Keratinocyte (primary cell): ENCODE measurements at regions not wholly inside any gene's neighbourhood (a gene's known extent, or its start where the extent isn't known, plus 50 kb on each side); places are given as distances from the start of the nearest gene placed in this dataset.

Experiments used
- DNase-seq: peaks from one replicate; pipeline ENCODE4 v3.0.0-alpha.2; 2011; ENCODE audit warnings: low read depth, missing footprints, low spot score
- FAIRE-seq: peaks from 2 replicates; lab custom pipeline; 2011; peaks lifted over from hg19 to GRCh38; lab: Jason Lieb, UNC
- H2AFZ ChIP-seq: 2 replicates; pipeline ENCODE4 v1.6.0; 2012; ENCODE audit warnings: low read length, control low read depth, inconsistent platforms; ENCODE audit not compliant: control insufficient read depth
- H3K27ac ChIP-seq: 2 replicates; pipeline ENCODE4 v1.5.1; 2011; ENCODE audit warnings: low read length; ENCODE audit not compliant: control insufficient read depth, insufficient read depth
- H3K27me3 ChIP-seq: 3 replicates; pipeline ENCODE4 v1.6.0; 2011; ENCODE audit warnings: low read length; ENCODE audit not compliant: control insufficient read depth, insufficient read depth; ENCODE audit errors: extremely low read depth
- H3K36me3 ChIP-seq, 2 experiments: 2 replicates in 1 of 2; 3 replicates in 1 of 2; pipeline ENCODE4 v1.5.1; 2011; ENCODE audit warnings: low read length in 2 of 2, mild to moderate bottlenecking in 1 of 2; ENCODE audit not compliant: control insufficient read depth in 2 of 2, insufficient read depth in 2 of 2; ENCODE audit errors: extremely low read depth in 1 of 2
- H3K4me1 ChIP-seq: 3 replicates; pipeline ENCODE4 v1.5.1; 2011; ENCODE audit warnings: low read length; ENCODE audit not compliant: control insufficient read depth, insufficient read depth; ENCODE audit errors: extremely low read depth
- H3K4me2 ChIP-seq: 3 replicates; pipeline ENCODE4 v1.6.0; 2011; ENCODE audit warnings: low read depth, low read length; ENCODE audit not compliant: control insufficient read depth, insufficient read depth; ENCODE audit errors: extremely low read depth
- H3K4me3 ChIP-seq, 3 experiments: fragments of 200-600 bp in 1 of 3; sonication (generic) in 1 of 3; 2 replicates in 2 of 3; 3 replicates in 1 of 3; pipeline ENCODE4 v1.5.1; 2011 to 2016; ENCODE audit warnings: low read length in 3 of 3, mild to moderate bottlenecking in 3 of 3, control low read depth in 2 of 3, inconsistent platforms in 1 of 3, low read depth in 1 of 3, mixed read lengths in 1 of 3, mixed run types in 1 of 3, moderate library complexity in 1 of 3; ENCODE audit not compliant: control insufficient read depth in 2 of 3, insufficient read depth in 2 of 3; ENCODE audit errors: extremely low read depth in 1 of 3
- H3K79me2 ChIP-seq: 2 replicates; pipeline ENCODE4 v1.6.0; 2012; ENCODE audit warnings: low read length; ENCODE audit not compliant: control insufficient read depth, insufficient read depth
- H3K9ac ChIP-seq: 3 replicates; pipeline ENCODE4 v1.6.0; 2011; ENCODE audit warnings: low read length; ENCODE audit not compliant: control insufficient read depth, insufficient read depth; ENCODE audit errors: extremely low read depth
- H3K9me1 ChIP-seq: 3 replicates; pipeline ENCODE4 v1.6.0; 2011; ENCODE audit warnings: low read length; ENCODE audit not compliant: control insufficient read depth, insufficient read depth; ENCODE audit errors: extremely low read depth
- H3K9me3 ChIP-seq: 2 replicates; pipeline ENCODE4 v1.5.1; 2012; ENCODE audit warnings: low read depth, low read length; ENCODE audit not compliant: control insufficient read depth
- H4K20me1 ChIP-seq: 3 replicates; pipeline ENCODE4 v1.6.0; 2011; ENCODE audit warnings: low read length; ENCODE audit not compliant: control insufficient read depth, insufficient read depth; ENCODE audit errors: extremely low read depth
- CTCF ChIP-seq, 3 experiments: IDR thresholded peaks in 1 of 3; conservative IDR thresholded peaks in 1 of 3; optimal IDR thresholded peaks in 1 of 3; 2 replicates in 2 of 3; 3 replicates in 1 of 3; pipeline versions ENCODE3 to v1.5.1; 2011; ENCODE audit warnings: low read length in 3 of 3, mild to moderate bottlenecking in 3 of 3, moderate library complexity in 2 of 3, control low read depth in 1 of 3, inconsistent platforms in 1 of 3; ENCODE audit not compliant: insufficient read depth in 2 of 3; ENCODE audit errors: extremely low read depth in 1 of 3
- EZH2 ChIP-seq: IDR thresholded peaks from one replicate; pipeline ENCODE4 v1.6.1; 2012; ENCODE audit warnings: inconsistent platforms, mild to moderate bottlenecking, low read length, moderate library complexity
- dilution Hi-C: fragments of 300-500 bp; cut with MboI; formaldehyde crosslinking; loops from one replicate; pipeline ENCODE4 v1.7.0; 2020; ENCODE audit warnings: low sequenced_read_pairs; ENCODE audit not compliant: extremely low pct_ligation_motif_present

- Histone ChIP-seq H2AFZ (no peak overlapping the region), H3K27me3 (no peaks in the 10 kb centered on the region), H3K79me2 (no peaks in the 10 kb centered on the region), H3K9me3 (no peaks in the 10 kb centered on the region), H3K27ac (no peak overlapping the region), H3K4me2 (no peak overlapping the region), H3K36me3 (no peaks in the 10 kb centered on the region), H3K9me1 (no peaks in the 10 kb centered on the region), H3K4me3 (no peak overlapping the region), H4K20me1 (no peaks in the 10 kb centered on the region), H3K4me1 (no peaks in the 10 kb centered on the region), H3K9ac (no peak overlapping the region)
- no peak for FAIRE-seq
- TF ChIP-seq EZH2 (no peak), CTCF (optimal IDR thresholded peaks at IDR 0.05 in 1 of 3, IDR thresholded peaks at IDR 0.05 in 1 of 3, conservative IDR thresholded peaks at IDR 0.05 in 1 of 3; ENCODE audit: extremely low read depth in 1 of 3, insufficient read depth in 2 of 3, low read length in 3 of 3) (no peak)
- dilution Hi-C loops: no loop called here
- no peak for DNase-seq
Measured at GRCh38 chr2:10183146-10183675, 60.7 kb downstream of the RRM2 start.

GRCh38 chr2:10184421-10184820 is 61.9 kb downstream of the RRM2 start:
- Histone ChIP-seq H3K4me3 (no peak overlapping the region), H3K36me3 (no peaks in the 10 kb centered on the region), H3K9ac (no peak overlapping the region), H3K4me2 (no peak overlapping the region), H3K79me2 (no peaks in the 10 kb centered on the region), H3K4me1 (no peaks in the 10 kb centered on the region), H3K9me3 (no peaks in the 10 kb centered on the region), H3K27ac (no peak overlapping the region), H4K20me1 (no peaks in the 10 kb centered on the region), H3K9me1 (no peaks in the 10 kb centered on the region), H2AFZ (no peak overlapping the region), H3K27me3 (no peaks in the 10 kb centered on the region)
- FAIRE-seq: no peak
- no peak for DNase-seq
- dilution Hi-C loops: no loop called here
- TF ChIP-seq CTCF (optimal IDR thresholded peaks at IDR 0.05 in 1 of 3, IDR thresholded peaks at IDR 0.05 in 1 of 3, conservative IDR thresholded peaks at IDR 0.05 in 1 of 3; ENCODE audit: extremely low read depth in 1 of 3, insufficient read depth in 2 of 3, low read length in 3 of 3) (no peak), EZH2 (no peak)
